SU-DHL-6 (cell line): ENCODE measurements at regions not wholly inside any gene's neighbourhood (a gene's known extent, or its start where the extent isn't known, plus 50 kb on each side); places are given as distances from the start of the nearest gene placed in this dataset.

Source experiments
- H2AFZ ChIP-seq: fragments of 200-600 bp; sonication (generic); 2 replicates; pipeline ENCODE4 v1.6.1; 2014; ENCODE audit warnings: low read depth, mild to moderate bottlenecking, moderate library complexity, mixed read lengths, antibody characterized with exemption, low read length; ENCODE audit not compliant: severe bottlenecking
- H3F3A ChIP-seq: fragments of 200-600 bp; shearing (Covaris generic); 2 replicates; pipeline ENCODE4 v1.6.0; 2016; ENCODE audit warnings: antibody characterized with exemption, mild to moderate bottlenecking; ENCODE audit not compliant: insufficient read depth
- H3K27ac ChIP-seq: fragments of 200-600 bp; sonication (generic); 2 replicates; pipeline ENCODE4 v1.5.1; 2016; ENCODE audit warnings: low read depth, mild to moderate bottlenecking, low read length, moderate library complexity, mixed read lengths
- H3K27me3 ChIP-seq: fragments of 200-600 bp; sonication (generic), shearing (Covaris generic); 2 replicates; pipeline ENCODE4 v1.6.0; 2014; ENCODE audit warnings: mild to moderate bottlenecking, low read length
- H3K36me3 ChIP-seq: fragments of 200-600 bp; sonication (generic); 2 replicates; pipeline ENCODE4 v1.6.1; 2014; ENCODE audit warnings: mild to moderate bottlenecking, low read length, mixed read lengths
- H3K4me2 ChIP-seq: fragments of 300-600, 200-600 bp; shearing (Covaris generic), sonication (generic); 2 replicates; pipeline ENCODE4 v1.6.0; 2014; ENCODE audit warnings: low read length, low read depth, mild to moderate bottlenecking; ENCODE audit not compliant: poor library complexity, severe bottlenecking
- H3K4me3 ChIP-seq: fragments of 200-600 bp; sonication (generic); 2 replicates; pipeline ENCODE4 v1.5.1; 2014; ENCODE audit warnings: antibody characterized with exemption, low read length, mild to moderate bottlenecking, mixed read lengths; ENCODE audit not compliant: insufficient read depth, poor library complexity, severe bottlenecking
- H3K79me2 ChIP-seq: fragments of 200-600 bp; sonication (generic); 2 replicates; pipeline ENCODE4 v1.6.1; 2014; ENCODE audit warnings: mild to moderate bottlenecking, low read length, moderate library complexity; ENCODE audit not compliant: insufficient read depth
- H3K9ac ChIP-seq: fragments of 200-600 bp; sonication (generic); 2 replicates; pipeline ENCODE4 v1.7.0; 2014; ENCODE audit warnings: mild to moderate bottlenecking, low read length
- H3K9me2 ChIP-seq: fragments of 200-600 bp; sonication (generic); replicated peaks from 2 replicates; pipeline ENCODE4 v1.6.1; 2014; ENCODE audit warnings: low read length; ENCODE audit not compliant: insufficient read depth
- H3K9me3 ChIP-seq: fragments of 200-600 bp; sonication (generic); 2 replicates; pipeline ENCODE4 v1.6.1; 2014; ENCODE audit warnings: low read length, mixed read lengths; ENCODE audit not compliant: insufficient read depth
- H4K20me1 ChIP-seq: fragments of 200-600 bp; sonication (generic); 2 replicates; pipeline ENCODE4 v1.6.1; 2014; ENCODE audit warnings: low read depth, mild to moderate bottlenecking, antibody characterized with exemption, low read length, moderate library complexity, mixed read lengths
- EZH2phosphoT487 ChIP-seq: fragments of 200-600 bp; sonication (generic), shearing (Covaris generic); conservative IDR thresholded peaks from 2 replicates; pipeline ENCODE4 v1.6.1; 2018; ENCODE audit warnings: mild to moderate bottlenecking, antibody characterized with exemption, low read length, moderate library complexity, mixed read lengths
- TF ChIP-seq, protein P1 (sequence below): fragments of 200-600 bp; sonication (generic); IDR thresholded peaks from one replicate; pipeline ENCODE4 v1.5.1; 2017; ENCODE audit warnings: antibody characterized with exemption, mild to moderate bottlenecking, low read length, moderate library complexity; ENCODE audit not compliant: insufficient read depth, poor library complexity, severe bottlenecking

DNA sequence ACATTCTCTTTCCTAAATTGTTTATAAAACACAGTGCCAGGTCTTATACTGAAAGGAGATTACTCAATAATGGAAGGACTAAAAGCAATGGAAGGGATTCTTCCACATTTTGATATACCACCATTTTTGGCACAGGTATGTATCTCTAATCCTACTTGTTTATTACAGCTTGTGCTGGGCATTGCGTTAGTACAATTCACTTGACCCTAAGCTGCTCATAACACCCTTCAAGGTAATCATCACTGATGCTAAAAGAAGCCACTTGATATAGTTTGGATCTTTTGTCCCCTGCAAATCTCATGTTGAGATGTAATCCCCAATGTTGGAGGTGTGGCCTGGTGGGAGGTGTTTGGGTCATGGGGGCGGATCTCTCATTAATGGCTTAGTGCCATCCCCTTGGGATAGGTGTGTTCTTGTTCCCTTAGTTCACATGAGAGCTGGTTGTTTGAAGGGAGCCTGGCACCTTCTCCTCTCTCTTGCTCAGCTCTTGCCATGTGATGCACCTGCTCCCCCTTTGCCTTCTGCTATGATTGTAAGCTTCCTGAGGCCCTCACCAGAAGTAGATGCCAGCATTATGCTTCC lies 71.1 kb downstream of the NIBAN1 start:
- Histone ChIP-seq H3F3A (no peaks in the 10 kb centered on the region), H3K9me3 (no peaks in the 10 kb centered on the region), H3K27ac (no peak overlapping the region), H3K9ac (no peak overlapping the region), H3K79me2 (no peaks in the 10 kb centered on the region), H3K4me2 (no peak overlapping the region), H3K36me3 (no peaks in the 10 kb centered on the region), H2AFZ (no peak overlapping the region), H4K20me1 (no peaks in the 10 kb centered on the region), H3K9me2 (no peaks in the 10 kb centered on the region), H3K27me3 (no peaks in the 10 kb centered on the region), H3K4me3 (no peak overlapping the region)
- TF ChIP-seq, protein P1, sequence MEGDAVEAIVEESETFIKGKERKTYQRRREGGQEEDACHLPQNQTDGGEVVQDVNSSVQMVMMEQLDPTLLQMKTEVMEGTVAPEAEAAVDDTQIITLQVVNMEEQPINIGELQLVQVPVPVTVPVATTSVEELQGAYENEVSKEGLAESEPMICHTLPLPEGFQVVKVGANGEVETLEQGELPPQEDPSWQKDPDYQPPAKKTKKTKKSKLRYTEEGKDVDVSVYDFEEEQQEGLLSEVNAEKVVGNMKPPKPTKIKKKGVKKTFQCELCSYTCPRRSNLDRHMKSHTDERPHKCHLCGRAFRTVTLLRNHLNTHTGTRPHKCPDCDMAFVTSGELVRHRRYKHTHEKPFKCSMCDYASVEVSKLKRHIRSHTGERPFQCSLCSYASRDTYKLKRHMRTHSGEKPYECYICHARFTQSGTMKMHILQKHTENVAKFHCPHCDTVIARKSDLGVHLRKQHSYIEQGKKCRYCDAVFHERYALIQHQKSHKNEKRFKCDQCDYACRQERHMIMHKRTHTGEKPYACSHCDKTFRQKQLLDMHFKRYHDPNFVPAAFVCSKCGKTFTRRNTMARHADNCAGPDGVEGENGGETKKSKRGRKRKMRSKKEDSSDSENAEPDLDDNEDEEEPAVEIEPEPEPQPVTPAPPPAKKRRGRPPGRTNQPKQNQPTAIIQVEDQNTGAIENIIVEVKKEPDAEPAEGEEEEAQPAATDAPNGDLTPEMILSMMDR = no peak
- no peak for TF ChIP-seq EZH2phosphoT487

GRCh38 chr1:184900507-184900906 lies 73.8 kb downstream of the NIBAN1 start:
- Histone ChIP-seq H3K79me2 (no peaks in the 10 kb centered on the region), H4K20me1 (no peaks in the 10 kb centered on the region), H3K4me2 (no peak overlapping the region), H3F3A (no peaks in the 10 kb centered on the region), H3K9me2 (no peaks in the 10 kb centered on the region), H3K9me3 (no peaks in the 10 kb centered on the region), H3K27me3 (no peaks in the 10 kb centered on the region), H3K27ac (no peak overlapping the region), H3K9ac (no peak overlapping the region), H3K36me3 (no peaks in the 10 kb centered on the region), H3K4me3 (no peak overlapping the region), H2AFZ (no peak overlapping the region)
- TF ChIP-seq EZH2phosphoT487 = no peak
- TF ChIP-seq, protein P1 = no peak

- Histone ChIP-seq H3K4me3 (no peak overlapping the region), H3K9me2 (no peaks in the 10 kb centered on the region), H2AFZ (no peak overlapping the region), H3K4me2 (no peak overlapping the region), H3K79me2 (no peaks in the 10 kb centered on the region), H3F3A (no peaks in the 10 kb centered on the region), H3K9ac (no peak overlapping the region), H3K36me3 (no peaks in the 10 kb centered on the region), H4K20me1 (no peaks in the 10 kb centered on the region), H3K9me3 (no peaks in the 10 kb centered on the region), H3K27me3 (no peaks in the 10 kb centered on the region), H3K27ac (no peak overlapping the region)
- TF ChIP-seq EZH2phosphoT487 = no peak
- TF ChIP-seq, protein P1 = no peak
Observed at GRCh38 chr1:184896000-184896399, 78.3 kb downstream of the NIBAN1 start.
